Epithelial cell of esophagus (primary cell): ENCODE measurements at regions not wholly inside any gene's neighbourhood (a gene's known extent, or its start where the extent isn't known, plus 50 kb on each side); places are given as distances from the start of the nearest gene placed in this dataset.

Experiments
- DNase-seq: peaks from one replicate; pipeline ENCODE4 v3.0.0; 2010; ENCODE audit warnings: low read depth
- H3K4me3 ChIP-seq: 2 replicates; pipeline ENCODE4 v1.5.1; 2011; ENCODE audit warnings: mild to moderate bottlenecking, low read length, control low read depth
- CTCF ChIP-seq: IDR thresholded peaks from 2 replicates; pipeline ENCODE4 v1.5.1; 2011; ENCODE audit warnings: low read depth, mild to moderate bottlenecking, low read length, control low read depth, inconsistent platforms; ENCODE audit not compliant: insufficient read depth; ENCODE audit errors: missing control alignments

- no peak for DNase-seq
- no peak for TF ChIP-seq CTCF
- H3K4me3 ChIP-seq = no peak overlapping the region
These were observed 78.9 kb upstream of the SPRED2 start for GRCh38 chr2:65511306-65511705.

- no peak for TF ChIP-seq CTCF
- DNase-seq = no peak
- no peak overlapping the region for H3K4me3 ChIP-seq
These were observed 75.8 kb upstream of the SPRED2 start for GRCh38 chr2:65508225-65508624.

- no peak overlapping the region for H3K4me3 ChIP-seq
- DNase-seq = no peak
- TF ChIP-seq CTCF = no peak
These were observed 75.0 kb upstream of the SPRED2 start for GRCh38 chr2:65507102-65508069.

GRCh38 chr2:65504814-65505697 lies 72.7 kb upstream of the SPRED2 start:
- DNase-seq = peak; percentile 78
- no peak overlapping the region for H3K4me3 ChIP-seq
- TF ChIP-seq CTCF = no peak

- TF ChIP-seq CTCF = no peak
- DNase-seq = no peak
These were observed 71.8 kb upstream of the SPRED2 start for GRCh38 chr2:65504201-65504600.

GRCh38 chr2:65503746-65504145 lies 71.3 kb upstream of the SPRED2 start:
- TF ChIP-seq CTCF = no peak
- DNase-seq = no peak
- no peak overlapping the region for H3K4me3 ChIP-seq

More at GRCh38 chr2:65504201-65504600, 71.8 kb upstream of the SPRED2 start:
- no peak overlapping the region for H3K4me3 ChIP-seq
